Adrenal gland (tissue), 5 donors: ENCODE measurements at regions not wholly inside any gene's neighbourhood (a gene's known extent, or its start where the extent isn't known, plus 50 kb on each side); places are given as distances from the start of the nearest gene placed in this dataset.

ENCODE experiments used
- CTCF ChIP-seq, 6 experiments: fragments of 450-650 bp in 4 of 6; fragments of 200-600 bp in 2 of 6; sonication (generic) in 1 of 6; IDR thresholded peaks; 1 replicate in 5 of 6; 2 replicates in 1 of 6; pipeline versions ENCODE4 v1.5.1 to v1.8.0; 2016 to 2021; ENCODE audit warnings: antibody characterized with exemption in 6 of 6, mild to moderate bottlenecking in 2 of 6, moderate library complexity in 1 of 6
- POLR2A ChIP-seq, 2 donors: fragments of 450-650 bp; IDR thresholded peaks; one replicate each; pipeline ENCODE4 v1.6.1; 2017; ENCODE audit warnings: antibody characterized with exemption in 2 of 2, mild to moderate bottlenecking in 2 of 2, moderate library complexity in 1 of 2
- donor health status: DM: no; HTN: no; CAD: no.

DNA sequence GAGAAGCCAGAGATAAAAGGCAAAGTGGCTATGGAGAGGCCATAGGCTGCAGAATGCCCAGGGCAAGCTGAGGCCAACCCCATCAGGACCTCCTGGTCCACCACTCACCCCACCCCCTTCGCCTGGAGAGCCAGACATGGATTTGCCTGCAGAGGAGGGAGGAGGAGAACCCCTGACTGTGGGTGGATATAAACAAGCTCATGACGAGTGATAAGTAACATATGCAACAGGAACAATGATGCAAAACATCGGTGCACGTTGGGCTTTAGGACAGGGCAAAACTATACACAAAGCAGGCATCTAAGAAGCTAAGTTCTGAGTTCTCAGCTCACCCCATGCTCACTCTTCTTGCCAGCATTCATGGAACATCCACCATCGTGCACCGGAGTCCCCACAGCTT, 150.3 kb downstream of the ETS2 start:
- TF ChIP-seq CTCF (IDR thresholded peaks at IDR 0.05) (no peak), POLR2A (IDR thresholded peaks at IDR 0.05) (no peak)
